ENCODE measurements at regions not wholly inside any gene's neighbourhood (a gene's known extent, or its start where the extent isn't known, plus 50 kb on each side); places are given as distances from the start of the nearest gene placed in this dataset.
A peak's percentile ranks its signal among the peaks of the same experiment; 100 is the strongest.

DNA sequence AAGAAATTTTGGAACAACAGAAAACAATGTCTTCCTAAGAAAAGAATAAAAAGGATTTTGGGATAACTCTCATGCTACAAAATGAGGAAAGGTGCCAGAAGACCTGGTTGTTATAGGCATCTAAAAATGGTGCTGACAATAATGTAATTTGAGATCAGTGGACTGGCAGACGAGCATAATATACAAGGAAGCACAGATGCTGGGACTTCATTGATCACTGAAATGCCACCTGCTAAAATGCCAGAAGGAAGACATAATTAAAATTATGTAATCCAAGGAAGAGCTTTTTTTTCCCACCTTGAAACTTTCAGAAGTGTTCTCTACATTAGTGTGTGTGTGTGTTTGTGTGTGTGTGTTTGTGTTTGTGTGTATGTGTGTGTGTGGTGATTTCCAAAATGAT is 535.9 kb downstream of the XIRP2 start:
- intact Hi-C loops (cut with DNase I), result no loop called here
- no peak for DNase-seq

DNA sequence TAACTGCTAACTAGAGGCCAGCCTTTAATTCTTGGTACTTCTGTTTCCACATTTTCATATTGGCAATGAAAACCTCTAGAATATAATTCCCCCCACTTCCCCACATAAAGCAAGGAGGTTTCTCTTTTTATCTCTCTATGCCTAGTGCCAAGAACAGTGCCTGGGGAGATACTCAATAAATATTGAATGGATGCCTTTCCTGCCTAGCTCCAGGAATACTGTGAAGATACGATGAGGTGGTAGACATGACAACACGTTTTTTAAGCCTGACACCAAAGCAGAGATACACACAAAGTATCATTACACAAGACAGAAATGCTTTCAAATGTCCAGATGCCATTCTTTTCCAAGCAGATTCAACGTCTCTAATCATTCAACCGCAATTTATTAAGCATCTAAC is 535.5 kb downstream of the XIRP2 start:
- intact Hi-C loops (cut with DNase I), result no loop called here
- DNase-seq, result no peak

DNA sequence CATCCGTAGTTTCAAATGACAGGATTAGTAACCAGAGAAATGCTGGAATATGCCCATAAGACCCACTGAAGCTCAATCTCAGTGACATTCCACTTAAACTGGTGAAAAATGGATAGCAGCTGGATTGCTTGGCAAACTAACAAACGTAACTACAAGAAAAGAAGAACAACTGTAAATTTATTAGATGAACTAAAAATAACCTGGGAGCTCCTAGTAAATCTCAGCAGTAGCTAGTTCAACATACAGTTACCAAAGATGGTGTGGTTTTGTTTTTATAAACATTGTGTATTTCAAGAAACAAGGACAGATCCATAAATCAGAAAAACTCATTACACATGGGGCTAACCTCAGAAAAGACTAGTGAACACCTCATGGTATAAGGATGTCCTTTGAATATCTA is 531.9 kb downstream of the XIRP2 start:
- intact Hi-C loops (cut with DNase I), result no loop called here
- DNase-seq, result no peak

DNA sequence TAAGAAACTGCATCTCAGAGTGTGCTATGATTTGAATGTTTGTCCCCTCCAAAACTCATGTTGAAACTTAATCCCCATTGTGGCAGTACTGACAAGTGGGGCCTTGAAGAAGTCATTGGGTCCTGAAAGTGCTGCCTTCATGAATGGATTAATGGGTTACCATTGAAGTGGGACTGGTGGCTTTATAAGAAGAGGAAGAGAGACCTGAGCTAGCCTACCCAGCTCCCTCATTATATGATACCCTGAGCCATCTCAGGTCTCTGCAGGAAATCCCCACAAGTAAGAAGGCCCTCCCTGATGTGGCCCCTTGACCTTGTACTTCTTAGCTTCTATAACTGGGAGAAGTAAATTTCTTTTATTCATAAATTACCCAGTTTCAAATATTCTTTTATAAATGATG is 526.8 kb downstream of the XIRP2 start:
- DNase-seq, result no peak
- intact Hi-C loops (cut with DNase I), result no loop called here

DNA sequence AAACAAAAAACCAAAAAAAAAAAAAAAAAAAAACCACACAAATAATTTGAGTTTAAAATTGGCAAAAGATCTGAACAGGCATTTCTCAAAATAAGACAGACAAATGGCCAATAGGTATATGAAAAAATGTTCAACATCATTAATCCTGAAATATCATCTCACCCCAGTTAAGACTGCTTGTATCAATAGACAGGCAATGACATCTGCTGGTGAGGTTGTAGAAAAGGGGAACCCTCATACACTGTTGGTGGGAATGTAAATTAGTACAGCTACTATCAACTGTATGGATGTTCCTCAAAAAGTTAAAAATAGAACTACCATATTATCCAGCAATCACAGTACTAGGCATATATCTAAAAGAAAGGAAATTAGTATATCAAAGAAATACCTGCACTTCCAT is 523.1 kb downstream of the XIRP2 start:
- intact Hi-C loops (cut with DNase I), result no loop called here
- no peak for DNase-seq

DNA sequence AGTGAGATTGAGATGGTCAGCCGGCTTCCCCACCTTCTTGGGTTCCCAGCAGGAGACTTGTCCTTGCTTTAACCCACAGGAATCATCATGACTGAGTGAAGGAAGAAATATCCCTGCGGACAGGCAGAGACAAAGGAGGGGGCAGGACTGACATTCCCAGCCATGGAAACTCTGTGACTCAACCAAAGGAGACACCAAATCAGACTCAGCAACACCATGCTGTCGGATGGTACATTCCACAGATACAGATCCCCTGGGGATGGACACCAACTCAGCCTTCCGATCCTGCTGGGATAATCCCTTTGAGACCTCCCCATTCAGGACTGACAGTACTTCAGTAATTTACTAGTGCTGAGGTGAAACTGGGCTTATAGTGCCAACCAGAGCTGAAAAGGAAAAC is 518.3 kb downstream of the XIRP2 start:
- intact Hi-C loops (cut with DNase I), result no loop called here
- DNase-seq, result no peak

DNA sequence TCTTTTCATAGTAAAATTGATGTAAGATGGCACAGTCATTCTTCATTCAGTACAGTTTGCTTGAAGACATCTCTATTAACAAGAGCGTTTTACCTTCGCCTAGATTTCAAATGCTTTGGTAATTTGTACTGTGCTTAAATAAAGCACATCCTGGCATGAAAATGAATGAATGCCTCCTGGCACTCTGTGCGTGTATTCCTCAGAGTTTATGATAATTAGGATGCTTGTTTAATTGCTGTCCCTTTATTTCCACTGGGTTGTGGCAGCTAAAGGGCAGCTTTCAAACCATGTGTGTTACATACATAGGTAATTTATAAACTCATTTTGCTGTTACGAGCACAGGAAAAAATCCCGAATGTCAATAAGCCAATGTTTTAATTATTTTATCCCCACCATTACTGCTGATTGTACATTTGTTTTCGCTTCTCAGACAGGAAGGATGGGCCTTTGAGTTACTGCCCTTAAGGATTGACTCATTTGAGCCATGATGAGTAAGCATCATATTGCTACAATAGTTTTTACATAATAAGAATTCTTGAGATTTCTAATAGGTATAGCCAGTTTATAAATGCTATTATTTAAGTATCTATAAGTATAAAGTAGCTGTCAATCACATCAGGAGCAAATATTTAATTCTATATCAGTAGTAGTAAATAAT is 516.5 kb downstream of the XIRP2 start:
- intact Hi-C loops (cut with DNase I), result no loop called here
- DNase-seq, result no peak

DNA sequence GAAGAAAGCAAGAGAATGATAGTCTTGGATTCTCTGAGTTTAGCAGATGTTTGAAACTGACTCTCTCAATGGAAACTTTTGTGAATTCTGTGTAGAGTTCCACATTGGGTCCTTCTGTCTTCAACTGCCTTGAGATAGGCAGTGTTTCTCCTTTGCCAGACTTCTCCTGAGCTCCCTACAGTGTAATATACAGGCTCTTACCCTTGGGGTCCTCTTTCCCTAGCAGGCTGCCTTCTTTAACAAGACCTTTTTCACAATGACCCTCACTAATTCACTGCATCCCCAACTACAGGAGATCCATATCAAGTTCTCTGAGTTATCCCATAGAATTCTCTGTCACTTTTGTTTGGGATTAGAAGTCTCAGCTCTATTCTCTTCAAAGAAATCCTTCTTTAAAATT is 513.0 kb downstream of the XIRP2 start:
- DNase-seq, result no peak
- intact Hi-C loops (cut with DNase I), result no loop called here

DNA sequence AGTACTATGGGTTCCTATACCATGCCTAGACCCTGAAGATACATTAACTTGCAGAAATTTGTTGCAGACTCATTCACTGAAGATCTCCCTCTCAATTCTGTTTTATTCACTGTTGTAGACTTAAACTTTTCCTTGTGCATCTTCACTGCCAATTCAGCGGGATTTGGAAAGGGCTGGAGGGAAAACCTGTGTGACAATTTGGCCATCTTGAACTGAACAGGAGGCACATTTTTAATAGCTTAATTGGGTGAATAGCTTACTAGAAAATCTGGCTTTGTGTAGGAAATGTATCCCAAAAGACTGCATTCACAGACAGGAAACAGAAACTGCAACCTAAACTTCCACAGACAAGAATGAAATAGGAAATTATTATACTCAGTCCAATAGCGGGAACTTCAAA is 512.3 kb downstream of the XIRP2 start:
- DNase-seq, result no peak
- intact Hi-C loops (cut with DNase I), result no loop called here

DNA sequence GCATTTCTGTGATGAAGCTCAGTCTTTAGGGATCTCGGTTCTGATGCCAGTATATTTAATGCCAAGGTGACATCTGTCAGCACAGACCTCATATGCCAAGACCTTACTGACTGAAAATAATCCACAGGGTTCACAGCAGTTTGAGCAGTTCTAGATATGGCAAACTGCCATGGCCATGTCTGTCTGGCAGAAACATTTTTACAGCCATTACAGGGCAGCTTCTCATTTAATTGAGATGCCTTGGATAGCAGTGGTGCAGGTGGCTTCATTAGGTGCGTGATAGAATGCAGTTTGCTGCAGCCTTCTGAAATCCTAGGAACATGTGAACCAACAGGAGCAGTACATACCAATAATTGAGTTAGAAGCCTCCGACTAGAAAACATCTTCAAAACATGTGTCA is 510.6 kb downstream of the XIRP2 start:
- DNase-seq, result no peak
- intact Hi-C loops (cut with DNase I), result no loop called here

DNA sequence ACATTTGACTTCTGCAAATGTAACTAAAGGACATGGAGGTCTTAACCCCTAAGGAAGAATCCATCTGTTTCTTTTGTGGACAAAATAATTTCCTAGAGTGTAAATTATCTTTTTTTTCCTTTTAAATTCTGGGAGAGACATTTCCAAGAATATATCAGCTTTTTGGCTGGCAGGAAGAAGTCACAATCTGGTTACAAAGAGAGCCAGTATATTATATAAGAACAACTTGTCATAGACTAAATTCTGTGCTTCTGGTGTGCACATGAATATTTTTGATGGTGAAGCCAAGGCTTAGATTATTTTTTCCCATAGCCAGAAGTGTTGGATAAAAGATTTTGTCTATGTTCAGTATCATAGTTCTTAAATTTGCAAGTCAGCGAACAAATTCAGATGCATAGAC is 500.6 kb downstream of the XIRP2 start:
- DNase-seq, result no peak
- intact Hi-C loops (cut with DNase I), result no loop called here

DNA sequence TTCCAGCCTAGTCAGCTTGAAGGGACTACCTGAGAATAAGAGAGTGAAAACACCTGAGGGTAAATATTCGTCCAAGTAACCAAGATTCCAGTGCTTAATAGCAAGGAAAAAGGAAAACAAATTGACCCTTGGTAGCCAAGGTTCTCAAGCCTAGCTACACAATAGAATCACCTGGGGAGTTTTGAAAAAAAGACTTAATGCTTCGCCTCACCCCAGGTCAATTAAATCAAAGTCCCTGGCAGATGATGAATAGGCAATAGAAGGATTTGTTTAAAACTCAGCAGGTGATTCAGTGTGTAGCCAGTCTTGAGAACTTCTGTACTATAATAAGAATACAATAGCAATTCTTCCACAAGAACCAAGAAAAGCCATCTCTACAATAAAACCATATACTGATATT is 500.2 kb downstream of the XIRP2 start:
- no peak for DNase-seq
- intact Hi-C loops (cut with DNase I), result no loop called here

DNA sequence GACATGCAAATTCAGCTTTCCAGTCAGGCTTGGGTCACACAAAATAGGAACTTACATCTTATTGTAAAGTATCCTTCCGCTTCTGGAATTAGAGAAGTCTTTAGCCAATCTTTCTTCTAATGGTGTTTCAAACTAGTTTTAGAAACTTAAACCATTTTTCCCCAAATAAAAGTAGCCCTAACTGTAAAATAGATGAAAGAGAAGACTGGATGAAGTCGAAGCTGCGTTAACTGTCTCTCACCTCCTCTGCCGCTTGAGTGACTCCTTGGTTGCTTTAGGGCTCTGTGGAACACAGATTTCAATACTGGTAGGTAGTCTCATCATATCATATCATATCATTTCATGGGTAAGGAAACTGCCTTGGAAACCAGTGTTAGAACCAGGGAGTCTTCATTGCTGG is 498.4 kb downstream of the XIRP2 start:
- intact Hi-C loops (cut with DNase I), result no loop called here
- no peak for DNase-seq

DNA sequence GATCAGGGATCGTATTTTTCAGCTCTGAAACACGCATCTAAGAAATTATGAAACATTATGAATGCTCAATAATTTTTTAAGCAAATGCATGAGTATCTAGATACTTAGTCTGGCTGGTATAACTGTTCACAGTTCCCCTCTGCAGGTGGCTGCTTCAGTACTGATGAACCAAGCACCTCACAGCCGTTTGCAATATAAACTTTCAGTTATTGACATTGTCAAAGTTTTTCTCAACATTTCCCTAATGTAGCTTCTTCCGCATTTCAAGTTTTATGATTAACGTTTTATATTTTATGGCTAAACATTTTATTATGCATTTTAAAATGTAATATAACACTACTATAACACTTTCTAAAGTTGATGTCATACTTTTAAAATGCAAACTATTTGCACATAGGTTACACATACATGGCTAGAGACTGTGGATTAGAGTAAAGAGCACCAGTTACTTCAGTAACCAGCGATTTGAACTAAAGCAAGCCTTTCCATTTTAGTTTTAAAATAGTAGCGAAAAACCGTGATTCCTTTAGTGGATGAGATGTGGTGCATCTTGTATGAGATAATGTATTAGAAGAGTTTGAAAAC is 495.4 kb downstream of the XIRP2 start:
- intact Hi-C loops (cut with DNase I), result no loop called here
- DNase-seq, result no peak

DNA sequence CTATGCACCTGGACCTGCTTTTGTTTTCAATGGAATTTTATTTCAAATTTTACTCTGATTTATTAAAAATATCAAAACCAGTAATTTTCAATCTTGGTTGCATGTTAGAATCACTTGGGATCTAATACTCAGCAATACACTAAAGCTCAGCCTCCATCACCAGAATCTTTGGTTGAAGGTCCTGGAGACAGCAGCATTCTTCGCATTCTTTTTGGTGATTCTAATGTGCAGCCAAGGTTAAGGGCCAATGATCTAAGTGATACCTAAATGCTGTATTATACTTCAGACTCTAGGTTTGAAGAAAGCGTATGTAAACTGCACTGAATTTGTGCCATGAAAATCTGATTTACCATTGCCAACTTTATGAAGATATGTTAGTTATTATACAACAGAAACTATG is 493.1 kb downstream of the XIRP2 start:
- intact Hi-C loops (cut with DNase I), result no loop called here
- no peak for DNase-seq

DNA sequence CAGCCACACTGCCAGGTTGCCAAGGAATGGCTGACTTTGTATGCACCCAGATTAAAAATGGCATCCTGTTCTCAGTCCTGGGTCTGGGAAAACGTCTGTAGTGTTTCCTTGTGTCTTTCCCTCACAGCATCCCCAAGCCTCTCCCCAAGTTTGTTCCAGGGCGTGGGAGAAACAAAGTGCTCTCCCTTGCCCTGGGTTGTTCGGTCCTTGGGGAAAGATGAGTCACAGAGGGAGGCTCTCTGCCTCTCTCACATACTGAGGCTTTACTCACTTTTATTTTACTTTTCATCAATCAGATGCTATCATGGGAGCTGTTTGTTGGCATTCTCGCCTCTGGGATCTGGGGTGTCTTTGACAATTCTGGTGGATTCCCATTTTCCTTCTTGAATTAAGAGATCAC is 492.3 kb downstream of the XIRP2 start:
- no peak for DNase-seq
- intact Hi-C loops (cut with DNase I), result no loop called here

DNA sequence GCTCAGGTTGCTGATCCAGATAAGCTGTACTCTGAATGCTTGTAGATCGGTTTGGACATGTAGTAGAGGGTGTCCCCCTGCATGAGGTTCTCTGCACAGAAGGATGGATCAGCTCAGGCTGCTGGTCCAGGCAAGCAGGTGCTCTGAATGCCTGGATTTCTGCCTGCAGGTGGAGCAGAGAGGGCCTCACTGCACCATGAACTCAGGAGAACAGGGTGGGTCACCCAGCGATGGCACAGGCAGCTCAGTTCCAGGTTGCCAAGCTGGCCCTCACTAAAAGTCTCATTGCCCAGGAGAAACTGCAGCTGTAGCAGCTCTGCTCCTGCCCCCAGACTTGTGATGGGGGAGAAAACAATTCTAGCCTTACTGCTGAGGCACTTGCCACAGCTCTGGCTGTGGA is 491.8 kb downstream of the XIRP2 start:
- DNase-seq, result no peak
- intact Hi-C loops (cut with DNase I), result no loop called here

DNA sequence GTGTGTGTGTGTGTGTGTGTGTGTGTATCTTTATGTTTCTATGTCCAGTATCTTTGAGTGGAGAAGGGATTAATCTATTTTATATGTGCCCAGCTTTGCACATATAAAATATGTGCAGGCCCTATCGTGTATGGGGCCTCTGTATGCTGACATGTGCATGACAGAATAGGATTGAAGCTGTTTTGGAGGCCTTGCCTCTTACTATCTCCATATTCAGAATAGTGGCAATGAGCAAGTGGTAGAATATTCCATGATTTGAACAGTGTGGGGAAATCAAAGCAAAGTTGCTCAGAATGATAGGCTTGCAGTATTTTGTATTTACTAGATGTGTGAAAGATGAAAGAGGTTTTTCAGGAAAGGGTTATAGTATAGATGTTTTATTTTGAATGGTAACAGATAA is 480.8 kb downstream of the XIRP2 start:
- intact Hi-C loops (cut with DNase I), result no loop called here
- no peak for DNase-seq

DNA sequence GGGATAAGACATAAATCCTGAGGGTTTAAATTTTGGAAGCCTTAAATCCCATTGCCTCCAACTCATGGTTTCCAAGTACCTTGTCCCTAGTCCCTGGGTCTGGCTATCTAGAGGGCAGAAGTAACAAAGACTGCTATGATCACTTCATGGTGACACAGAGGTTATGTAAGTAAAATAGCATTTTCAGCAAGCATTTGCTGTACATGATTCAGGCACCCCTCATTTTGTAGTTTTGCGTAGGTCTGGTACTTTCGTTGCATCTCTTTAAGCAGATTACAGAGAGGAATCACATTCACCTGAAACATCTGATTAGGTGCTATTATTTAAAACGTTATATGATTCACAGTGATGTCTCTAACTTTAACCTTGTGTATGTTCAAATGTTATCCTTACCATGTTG is 480.1 kb downstream of the XIRP2 start:
- peak in 11 of 42 donors; percentile 2 to 52 (median 17) for DNase-seq
- intact Hi-C loops (cut with DNase I), result no loop called here

DNA sequence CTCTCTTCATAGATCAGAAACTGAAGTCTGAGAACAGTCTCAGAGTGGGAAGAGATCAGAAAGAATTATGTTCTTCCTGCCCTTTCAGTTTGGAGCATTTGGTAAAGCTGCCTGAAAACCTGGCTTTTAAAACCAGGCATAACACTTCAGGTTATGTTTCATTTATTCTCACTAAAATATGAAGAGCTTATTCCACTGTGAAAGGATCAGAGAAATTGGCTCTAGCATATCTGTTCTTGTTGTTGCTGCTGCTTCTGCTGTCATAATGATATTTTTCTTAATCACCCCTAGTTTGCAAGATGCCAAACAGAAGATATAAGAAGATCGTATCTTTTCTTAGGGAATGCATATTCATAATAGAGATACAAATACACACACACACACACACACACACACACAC is 476.9 kb downstream of the XIRP2 start:
- intact Hi-C loops (cut with DNase I), result no loop called here
- DNase-seq, result no peak

DNA sequence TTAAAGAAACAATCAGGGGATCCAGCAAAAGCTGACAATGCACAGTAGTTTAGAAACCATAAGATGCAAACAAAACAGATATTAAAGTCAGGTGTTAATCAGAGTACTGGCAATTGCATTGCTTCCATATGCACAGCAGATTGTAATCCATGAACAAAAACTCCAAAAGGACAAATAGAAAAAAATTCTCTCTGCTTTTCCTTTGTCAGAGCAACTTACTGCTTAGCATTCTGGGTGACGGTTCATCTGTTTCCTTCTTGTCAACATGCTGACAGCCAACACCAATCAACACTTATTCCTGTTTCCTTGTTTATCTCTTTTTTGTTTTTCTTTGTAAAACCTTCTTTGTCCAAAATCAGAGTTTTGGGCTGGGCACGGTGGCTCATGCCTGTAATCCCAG is 473.1 kb downstream of the XIRP2 start:
- DNase-seq, result no peak
- intact Hi-C loops (cut with DNase I), result no loop called here

DNA sequence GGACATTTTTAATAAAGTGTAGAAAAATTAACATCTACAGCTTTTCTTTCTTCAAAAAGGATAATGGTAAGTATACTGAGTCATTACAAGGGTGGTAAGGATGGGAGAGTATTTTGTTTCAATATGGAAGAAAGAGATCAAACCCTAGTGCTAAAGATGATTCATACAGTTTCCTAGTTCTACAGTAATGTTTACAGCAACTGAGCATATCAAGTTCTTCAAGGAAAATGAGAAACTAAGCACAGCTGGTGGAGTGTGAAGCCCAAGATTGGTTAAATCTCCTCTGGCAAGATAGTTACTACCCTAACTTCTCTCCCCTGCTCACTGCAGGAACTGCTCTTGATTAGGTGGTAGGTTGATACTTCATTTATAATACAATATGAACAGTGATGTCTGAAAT is 467.5 kb downstream of the XIRP2 start:
- intact Hi-C loops (cut with DNase I), result no loop called here
- no peak for DNase-seq
